ENCODE measurements at regions not wholly inside any gene's neighbourhood (a gene's known extent, or its start where the extent isn't known, plus 50 kb on each side); places are given as distances from the start of the nearest gene placed in this dataset.

GRCh38 chr13:29999492-30000369 is 149.3 kb upstream of the UBL3 start:
- H3K4me1 ChIP-seq (ENCODE audit: insufficient read depth, low read length), result no peaks in the 10 kb centered on the region
- H4K20me1 ChIP-seq (ENCODE audit: insufficient read depth, low read length), result no peaks in the 10 kb centered on the region
- no peak overlapping the region for H3K9ac ChIP-seq (ENCODE audit: low read depth, low read length)
- H3K4me3 ChIP-seq (ENCODE audit: low read depth in 1 of 2, low read length in 2 of 2), result no peak overlapping the region
- H2AFZ ChIP-seq (ENCODE audit: low read depth, low read length), result no peak overlapping the region
- no peak overlapping the region for H3K4me2 ChIP-seq (ENCODE audit: insufficient read depth, low read length)
- ATAC-seq (ENCODE audit: insufficient read depth, low read depth) (no peak), DNase-seq (no peak)
- no peaks in the 10 kb centered on the region for H3K79me2 ChIP-seq (ENCODE audit: insufficient read depth, low read length)
- TF ChIP-seq EZH2 (IDR thresholded peaks at IDR 0.05; ENCODE audit: borderline replicate concordance, low read depth, low read length, severe bottlenecking) (no peak), CTCF (IDR thresholded peaks at IDR 0.05; ENCODE audit: borderline replicate concordance, extremely low read depth, low read length, poor library complexity, severe bottlenecking) (no peak)
- H3K9me3 ChIP-seq (ENCODE audit: insufficient read depth, low read length, severe bottlenecking), result no peaks in the 10 kb centered on the region
- no peak overlapping the region for H3K27ac ChIP-seq (ENCODE audit: low read length)
- no peaks in the 10 kb centered on the region for H3K27me3 ChIP-seq (ENCODE audit: insufficient read depth, low read length, poor library complexity)
- H3K36me3 ChIP-seq (ENCODE audit: insufficient read depth, low read length), result no peaks in the 10 kb centered on the region

GRCh38 chr13:29996316-29996715 is 145.9 kb upstream of the UBL3 start:
- DNase-seq (no peak), ATAC-seq (ENCODE audit: insufficient read depth, low read depth) (no peak)
- Histone ChIP-seq H3K9ac (ENCODE audit: low read depth, low read length) (no peak overlapping the region), H3K4me1 (ENCODE audit: insufficient read depth, low read length) (no peaks in the 10 kb centered on the region), H3K79me2 (ENCODE audit: insufficient read depth, low read length) (no peaks in the 10 kb centered on the region), H2AFZ (ENCODE audit: low read depth, low read length) (no peak overlapping the region), H3K36me3 (ENCODE audit: insufficient read depth, low read length) (no peaks in the 10 kb centered on the region), H3K27ac (ENCODE audit: low read length) (no peak overlapping the region), H3K4me3 (ENCODE audit: low read depth in 1 of 2, low read length in 2 of 2) (no peak overlapping the region), H3K4me2 (ENCODE audit: insufficient read depth, low read length) (no peak overlapping the region), H3K9me3 (ENCODE audit: insufficient read depth, low read length, severe bottlenecking) (no peaks in the 10 kb centered on the region), H4K20me1 (ENCODE audit: insufficient read depth, low read length) (no peaks in the 10 kb centered on the region), H3K27me3 (ENCODE audit: insufficient read depth, low read length, poor library complexity) (peaks cover 5% of the 10 kb centered on the region)
- TF ChIP-seq CTCF (IDR thresholded peaks at IDR 0.05; ENCODE audit: borderline replicate concordance, extremely low read depth, low read length, poor library complexity, severe bottlenecking) (no peak), EZH2 (IDR thresholded peaks at IDR 0.05; ENCODE audit: borderline replicate concordance, low read depth, low read length, severe bottlenecking) (no peak)

GRCh38 chr13:29994911-29995595 is 144.6 kb upstream of the UBL3 start:
- no peaks in the 10 kb centered on the region for H3K9me3 ChIP-seq (ENCODE audit: insufficient read depth, low read length, severe bottlenecking)
- no peaks in the 10 kb centered on the region for H4K20me1 ChIP-seq (ENCODE audit: insufficient read depth, low read length)
- TF ChIP-seq EZH2 (IDR thresholded peaks at IDR 0.05; ENCODE audit: borderline replicate concordance, low read depth, low read length, severe bottlenecking), result no peak
- no peak for TF ChIP-seq CTCF (IDR thresholded peaks at IDR 0.05; ENCODE audit: borderline replicate concordance, extremely low read depth, low read length, poor library complexity, severe bottlenecking)
- H3K36me3 ChIP-seq (ENCODE audit: insufficient read depth, low read length), result no peaks in the 10 kb centered on the region
- H2AFZ ChIP-seq (ENCODE audit: low read depth, low read length), result no peak overlapping the region
- H3K4me3 ChIP-seq (ENCODE audit: low read depth in 1 of 2, low read length in 2 of 2), result no peak overlapping the region
- DNase-seq (no peak), ATAC-seq (ENCODE audit: insufficient read depth, low read depth) (no peak)
- H3K4me1 ChIP-seq (ENCODE audit: insufficient read depth, low read length), result no peaks in the 10 kb centered on the region
- no peak overlapping the region for H3K27ac ChIP-seq (ENCODE audit: low read length)
- H3K79me2 ChIP-seq (ENCODE audit: insufficient read depth, low read length), result no peaks in the 10 kb centered on the region
- no peak overlapping the region for H3K9ac ChIP-seq (ENCODE audit: low read depth, low read length)
- peaks cover 5% of the 10 kb centered on the region for H3K27me3 ChIP-seq (ENCODE audit: insufficient read depth, low read length, poor library complexity)
- H3K4me2 ChIP-seq (ENCODE audit: insufficient read depth, low read length), result no peak overlapping the region
